Lung (tissue), 11 donors: ENCODE measurements at regions not wholly inside any gene's neighbourhood (a gene's known extent, or its start where the extent isn't known, plus 50 kb on each side); places are given as distances from the start of the nearest gene placed in this dataset.

Experiments used
- ATAC-seq: fragments of 200-7000 bp; cut with Tn5 transposase; one replicate; pipeline ENCODE4 v1.9.1; 2020; ENCODE audit warnings: moderate number of reproducible peaks; ENCODE audit not compliant: insufficient read depth, low FRiP score
- DNase-seq, 3 donors: peaks; one replicate each; pipeline ENCODE4 v3.0.0-alpha.2; 2013 to 2017
- H3K27ac ChIP-seq, 2 donors: one replicate each; pipeline ENCODE4 v1.5.1; 2013; ENCODE audit warnings: mild to moderate bottlenecking in 2 of 2, moderate library complexity in 2 of 2, control low read depth in 1 of 2, inconsistent platforms in 1 of 2, low read depth in 1 of 2, low read length in 1 of 2
- H3K27me3 ChIP-seq, 3 donors: one replicate each; pipeline ENCODE4 v1.5.1; 2013; ENCODE audit warnings: low read length in 2 of 3; ENCODE audit not compliant: control insufficient read depth in 3 of 3, insufficient read depth in 3 of 3
- H3K36me3 ChIP-seq, 4 donors: one replicate each; pipeline ENCODE4 v1.5.1; 2013; ENCODE audit warnings: low read length in 4 of 4, mild to moderate bottlenecking in 1 of 4, moderate library complexity in 1 of 4; ENCODE audit not compliant: control insufficient read depth in 4 of 4, insufficient read depth in 4 of 4
- H3K4me1 ChIP-seq, 5 donors: one replicate each; pipeline ENCODE4 v1.5.1; 2013; ENCODE audit warnings: low read length in 5 of 5, mild to moderate bottlenecking in 2 of 5, moderate library complexity in 1 of 5; ENCODE audit not compliant: control insufficient read depth in 5 of 5, insufficient read depth in 5 of 5
- H3K4me3 ChIP-seq: one replicate; pipeline ENCODE4 v1.5.1; 2013; ENCODE audit warnings: mild to moderate bottlenecking, control low read depth, moderate library complexity
- H3K9ac ChIP-seq, 2 donors: one replicate each; pipeline ENCODE4 v1.5.1; 2013; ENCODE audit warnings: low read length in 2 of 2, control low read depth in 1 of 2; ENCODE audit not compliant: insufficient read depth in 1 of 2
- H3K9me3 ChIP-seq, 4 donors: one replicate each; pipeline ENCODE4 v1.5.1; 2013; ENCODE audit warnings: low read length in 3 of 4, mild to moderate bottlenecking in 1 of 4, moderate library complexity in 1 of 4; ENCODE audit not compliant: control insufficient read depth in 4 of 4, insufficient read depth in 3 of 4
- WGBS, 2 donors: extraction: QIAGEN DNeasy Blood & Tissue Kit; methylation state at CpG; one replicate each; pipeline ENCODE4 v1.1.7; 2013; 5-methylcytosine and 5-hydroxymethylcytosine counted together
- TF ChIP-seq, protein P1 (sequence below): IDR thresholded peaks from 2 replicates; pipeline ENCODE4 v1.5.1; 2012; ENCODE audit warnings: mild to moderate bottlenecking; ENCODE audit errors: control extremely low read depth, extremely low read depth
- donor health status: control.
- donor health status: control.
- donor health status: Bipolar disorder and iron deficiency.
- donor health status: healthy.
- donor health status: DM: yes; HTN: yes; CAD: no.

DNA sequence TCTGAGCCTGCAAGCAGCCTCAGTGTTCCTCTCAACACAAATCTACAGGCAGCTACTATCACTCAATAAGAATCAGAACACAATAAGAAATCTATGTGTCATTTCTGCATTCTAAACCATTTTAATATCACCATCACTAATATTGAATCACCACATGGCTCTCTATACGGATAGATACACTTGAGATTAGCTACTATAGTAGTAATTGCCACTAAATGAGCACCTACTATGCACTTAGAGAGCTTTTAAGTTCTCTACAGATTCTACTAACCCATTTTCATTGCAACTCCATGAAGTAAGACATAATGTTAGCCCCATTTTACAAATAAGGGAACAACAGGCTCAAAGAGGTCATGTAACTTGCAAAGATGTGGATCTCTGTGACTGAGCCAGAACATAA, 132.8 kb upstream of the DYNLRB2 start:
- Histone ChIP-seq H3K27me3 (no peaks in the 10 kb centered on the region), H3K4me1 (no peaks in the 10 kb centered on the region), H3K9ac (no peak overlapping the region), H3K4me3 (no peak overlapping the region), H3K9me3 (peaks cover 0 to 1% (median 0%) of the 10 kb centered on the region in 4 donors), H3K27ac (no peak overlapping the region), H3K36me3 (no peaks in the 10 kb centered on the region)
- TF ChIP-seq, protein P1, sequence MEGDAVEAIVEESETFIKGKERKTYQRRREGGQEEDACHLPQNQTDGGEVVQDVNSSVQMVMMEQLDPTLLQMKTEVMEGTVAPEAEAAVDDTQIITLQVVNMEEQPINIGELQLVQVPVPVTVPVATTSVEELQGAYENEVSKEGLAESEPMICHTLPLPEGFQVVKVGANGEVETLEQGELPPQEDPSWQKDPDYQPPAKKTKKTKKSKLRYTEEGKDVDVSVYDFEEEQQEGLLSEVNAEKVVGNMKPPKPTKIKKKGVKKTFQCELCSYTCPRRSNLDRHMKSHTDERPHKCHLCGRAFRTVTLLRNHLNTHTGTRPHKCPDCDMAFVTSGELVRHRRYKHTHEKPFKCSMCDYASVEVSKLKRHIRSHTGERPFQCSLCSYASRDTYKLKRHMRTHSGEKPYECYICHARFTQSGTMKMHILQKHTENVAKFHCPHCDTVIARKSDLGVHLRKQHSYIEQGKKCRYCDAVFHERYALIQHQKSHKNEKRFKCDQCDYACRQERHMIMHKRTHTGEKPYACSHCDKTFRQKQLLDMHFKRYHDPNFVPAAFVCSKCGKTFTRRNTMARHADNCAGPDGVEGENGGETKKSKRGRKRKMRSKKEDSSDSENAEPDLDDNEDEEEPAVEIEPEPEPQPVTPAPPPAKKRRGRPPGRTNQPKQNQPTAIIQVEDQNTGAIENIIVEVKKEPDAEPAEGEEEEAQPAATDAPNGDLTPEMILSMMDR = no peak
- ATAC-seq (no peak), DNase-seq (no peak)
- 90 to 96% methylated on average over 1 of the region's 1 CpG for WGBS, 2 donors

DNA sequence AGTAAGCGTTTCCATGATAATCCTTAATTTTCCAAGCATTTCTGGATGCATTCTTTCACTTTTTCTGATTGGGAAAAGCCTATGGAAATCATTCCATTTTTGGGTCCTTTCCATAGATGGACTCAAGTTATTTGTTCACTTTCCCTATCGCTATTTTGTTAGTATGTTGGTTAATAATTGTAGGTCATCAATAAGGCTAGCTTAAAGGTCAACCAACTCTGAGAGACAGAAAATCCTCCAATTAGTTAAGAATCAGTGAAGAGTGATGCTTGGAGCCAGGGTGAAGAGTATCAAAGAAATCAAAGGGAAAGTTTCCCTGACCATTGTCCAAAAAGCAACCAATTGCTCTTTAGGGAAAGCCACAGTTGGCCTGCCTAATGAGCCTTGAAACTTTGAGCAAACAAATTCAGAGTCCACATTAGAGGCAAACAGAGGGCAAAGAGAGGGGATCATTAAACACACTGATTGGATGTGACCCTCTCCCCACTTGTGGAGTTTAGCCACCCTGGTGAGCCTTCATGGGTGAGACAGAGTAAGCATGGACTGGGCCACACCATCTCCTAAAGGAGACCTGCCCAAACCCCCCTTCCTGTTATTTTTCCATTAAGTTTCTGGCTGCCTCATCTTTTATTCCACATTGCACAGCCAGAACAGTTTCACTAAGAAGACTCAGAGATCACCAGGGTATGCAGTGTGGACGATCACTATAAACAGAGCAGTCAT, 133.4 kb upstream of the DYNLRB2 start:
- no peaks in the 10 kb centered on the region for H3K27me3 ChIP-seq
- H3K9ac ChIP-seq = no peak overlapping the region
- TF ChIP-seq, protein P1 = no peak
- no peak for DNase-seq
- no peaks in the 10 kb centered on the region for H3K36me3 ChIP-seq
- no peaks in the 10 kb centered on the region for H3K4me1 ChIP-seq
- H3K27ac ChIP-seq = no peak overlapping the region
- no peak for ATAC-seq
- peaks cover 0 to 1% (median 0%) of the 10 kb centered on the region in 4 donors for H3K9me3 ChIP-seq
- no peak overlapping the region for H3K4me3 ChIP-seq
- 84 to 90% methylated on average over 3 of the region's 3 CpGs for WGBS, 2 donors

DNA sequence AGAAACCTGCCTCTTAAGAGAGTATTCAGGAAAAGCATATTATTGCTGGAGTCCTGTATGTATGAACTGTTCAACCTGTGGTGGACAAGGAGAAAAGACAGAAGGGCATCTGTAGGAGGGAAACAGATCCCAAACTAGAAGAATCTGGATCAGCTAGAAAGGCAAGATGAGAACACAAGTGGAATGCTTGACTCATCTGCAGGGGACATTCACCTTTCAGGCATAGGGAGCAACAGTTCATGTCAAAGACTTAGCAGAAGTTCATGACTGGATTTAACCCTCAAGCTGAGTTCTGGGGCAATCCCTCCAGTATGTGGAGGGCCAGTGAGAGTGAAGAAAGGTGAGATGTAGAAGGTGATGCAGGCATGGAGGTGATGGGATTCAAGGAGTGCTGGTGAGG, 135.9 kb upstream of the DYNLRB2 start:
- no peak for ATAC-seq
- Histone ChIP-seq H3K36me3 (no peaks in the 10 kb centered on the region), H3K4me1 (no peaks in the 10 kb centered on the region), H3K9ac (no peak overlapping the region), H3K27me3 (no peaks in the 10 kb centered on the region), H3K4me3 (no peak overlapping the region), H3K27ac (no peak overlapping the region), H3K9me3 (peaks cover 0 to 1% (median 0%) of the 10 kb centered on the region in 4 donors)
- TF ChIP-seq, protein P1 = no peak
- DNase-seq = no peak

DNA sequence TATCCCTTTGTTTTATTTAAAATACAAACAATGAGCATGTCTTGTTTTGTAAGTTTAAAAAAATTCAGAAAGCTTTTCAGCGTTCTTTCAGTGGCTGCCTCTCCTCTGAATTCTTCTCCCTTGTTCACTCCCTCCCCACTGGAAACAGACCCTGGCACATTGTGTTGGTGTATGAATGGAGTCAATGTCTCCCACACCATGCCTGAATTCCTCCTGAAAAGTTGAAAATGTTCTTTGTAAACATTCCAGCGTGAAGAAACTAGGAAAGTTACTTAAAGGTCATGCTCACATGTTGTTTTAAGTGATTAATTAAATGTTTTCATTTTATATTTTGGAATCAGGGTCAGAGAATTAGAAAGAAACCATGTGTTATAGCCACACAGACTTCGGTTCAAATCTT, 136.9 kb upstream of the DYNLRB2 start:
- no peaks in the 10 kb centered on the region for H3K4me1 ChIP-seq
- no peak overlapping the region for H3K9ac ChIP-seq
- no peaks in the 10 kb centered on the region for H3K27me3 ChIP-seq
- TF ChIP-seq, protein P1 = no peak
- no peak overlapping the region for H3K27ac ChIP-seq
- DNase-seq (peak in 2 of 3 donors; percentile 44 to 51), ATAC-seq (no peak)
- peaks cover 0 to 1% (median 0%) of the 10 kb centered on the region in 4 donors for H3K9me3 ChIP-seq
- H3K36me3 ChIP-seq = no peaks in the 10 kb centered on the region
- WGBS, 2 donors = 46 to 60% methylated on average over 3 of the region's 3 CpGs
- H3K4me3 ChIP-seq = no peak overlapping the region
